Dendritic cell treated with granulocyte-macrophage colony-stimulating factor and Interleukin-4, amounts not matched to agents 40 ng/mL and 50 ng/mL, for 4 days (primary cell): ENCODE measurements at regions not wholly inside any gene's neighbourhood (a gene's known extent, or its start where the extent isn't known, plus 50 kb on each side); places are given as distances from the start of the nearest gene placed in this dataset.
"Not testable (repeated sequence)": the region's sequence is repeated elsewhere in the genome, so short reads cannot be mapped to it uniquely, and the experiment has no call there.

Experiments used
- H3K27ac Mint-ChIP-seq: one replicate; pipeline ENCODE4 v1.8.0; 2022; ENCODE audit warnings: mild to moderate bottlenecking, mixed read lengths
- H3K27me3 Mint-ChIP-seq: one replicate; pipeline ENCODE4 v1.8.0; 2022; ENCODE audit warnings: mild to moderate bottlenecking, mixed read lengths
- H3K36me3 Mint-ChIP-seq: one replicate; pipeline ENCODE4 v1.8.0; 2022; ENCODE audit warnings: low read depth, mixed read lengths
- H3K4me1 Mint-ChIP-seq: one replicate; pipeline ENCODE4 v1.8.0; 2022; ENCODE audit warnings: low read depth, mixed read lengths
- H3K4me3 Mint-ChIP-seq: one replicate; pipeline ENCODE4 v1.8.0; 2022; ENCODE audit warnings: mild to moderate bottlenecking, moderate library complexity, mixed read lengths
- H3K9me3 Mint-ChIP-seq: one replicate; pipeline ENCODE4 v1.8.0; 2022; ENCODE audit warnings: mixed read lengths
- intact Hi-C: fragments of 100-400 bp; cut with micrococcal nuclease; formaldehyde crosslinking; loops from one replicate; pipeline ENCODE4 v1.15.0; 2022

- H3K27me3 Mint-ChIP-seq: no peaks in the 10 kb centered on the region
- no peaks in the 10 kb centered on the region for H3K4me1 Mint-ChIP-seq
- peaks cover 23% of the 10 kb centered on the region for H3K9me3 Mint-ChIP-seq
- intact Hi-C loops: no loop called here
- no peak overlapping the region for H3K4me3 Mint-ChIP-seq
- no peaks in the 10 kb centered on the region for H3K36me3 Mint-ChIP-seq
- H3K27ac Mint-ChIP-seq: no peak overlapping the region
Measured at GRCh38 chr2:5195636-5196035, 496.5 kb upstream of the SOX11 start.

GRCh38 chr2:5203134-5203755 lies 488.9 kb upstream of the SOX11 start:
- Mint-ChIP-seq H3K9me3 (peaks cover 29% of the 10 kb centered on the region), H3K4me1 (no peaks in the 10 kb centered on the region), H3K27me3 (no peaks in the 10 kb centered on the region), H3K36me3 (no peaks in the 10 kb centered on the region), H3K4me3 (no peak overlapping the region), H3K27ac (no peak overlapping the region)
- intact Hi-C loops: no loop called here

- H3K4me1 Mint-ChIP-seq, H3K27ac Mint-ChIP-seq, intact Hi-C loops, H3K27me3 Mint-ChIP-seq, H3K4me3 Mint-ChIP-seq, H3K36me3 Mint-ChIP-seq: not testable (repeated sequence)
- H3K9me3 Mint-ChIP-seq: peaks cover 17% of the 10 kb centered on the region
Measured at GRCh38 chr2:5206742-5207141, 485.4 kb upstream of the SOX11 start.

GRCh38 chr2:5215989-5216607 lies 476.1 kb upstream of the SOX11 start:
- H3K9me3 Mint-ChIP-seq: peaks cover 8% of the 10 kb centered on the region
- no peak overlapping the region for H3K27ac Mint-ChIP-seq
- H3K36me3 Mint-ChIP-seq: no peaks in the 10 kb centered on the region
- no peaks in the 10 kb centered on the region for H3K27me3 Mint-ChIP-seq
- no peak overlapping the region for H3K4me3 Mint-ChIP-seq
- intact Hi-C loops: no loop called here
- no peaks in the 10 kb centered on the region for H3K4me1 Mint-ChIP-seq

- Mint-ChIP-seq H3K4me1 (no peaks in the 10 kb centered on the region), H3K9me3 (peaks cover 15% of the 10 kb centered on the region), H3K27me3 (no peaks in the 10 kb centered on the region), H3K27ac (no peak overlapping the region), H3K4me3 (no peak overlapping the region), H3K36me3 (no peaks in the 10 kb centered on the region)
- intact Hi-C loops: no loop called here
Measured at GRCh38 chr2:5227062-5227699, 465.0 kb upstream of the SOX11 start.

GRCh38 chr2:5229574-5229973 lies 462.6 kb upstream of the SOX11 start:
- Mint-ChIP-seq H3K27ac (no peak overlapping the region), H3K9me3 (peaks cover 15% of the 10 kb centered on the region), H3K4me3 (no peak overlapping the region), H3K27me3 (no peaks in the 10 kb centered on the region), H3K36me3 (no peaks in the 10 kb centered on the region), H3K4me1 (no peaks in the 10 kb centered on the region)
- intact Hi-C loops: no loop called here

GRCh38 chr2:5230444-5230843 lies 461.7 kb upstream of the SOX11 start:
- peaks cover 7% of the 10 kb centered on the region for H3K9me3 Mint-ChIP-seq
- no peak overlapping the region for H3K4me3 Mint-ChIP-seq

GRCh38 chr2:5230855-5231254 lies 461.3 kb upstream of the SOX11 start:
- Mint-ChIP-seq H3K9me3 (peaks cover 7% of the 10 kb centered on the region), H3K27ac (no peak overlapping the region), H3K36me3 (no peaks in the 10 kb centered on the region), H3K4me3 (no peak overlapping the region), H3K4me1 (no peaks in the 10 kb centered on the region), H3K27me3 (no peaks in the 10 kb centered on the region)
- intact Hi-C loops: no loop called here

More at GRCh38 chr2:5230444-5230843, 461.7 kb upstream of the SOX11 start:
- no peaks in the 10 kb centered on the region for H3K4me1 Mint-ChIP-seq
- H3K27ac Mint-ChIP-seq: no peak overlapping the region
- H3K27me3 Mint-ChIP-seq: no peaks in the 10 kb centered on the region
- no peaks in the 10 kb centered on the region for H3K36me3 Mint-ChIP-seq
- intact Hi-C loops: no loop called here

- peaks cover 7% of the 10 kb centered on the region for H3K9me3 Mint-ChIP-seq
- H3K4me1 Mint-ChIP-seq: no peaks in the 10 kb centered on the region
- intact Hi-C loops: no loop called here
- H3K27ac Mint-ChIP-seq: no peak overlapping the region
- H3K36me3 Mint-ChIP-seq: no peaks in the 10 kb centered on the region
- H3K27me3 Mint-ChIP-seq: no peaks in the 10 kb centered on the region
- no peak overlapping the region for H3K4me3 Mint-ChIP-seq
Measured at GRCh38 chr2:5231287-5231686, 460.9 kb upstream of the SOX11 start.

- intact Hi-C loops: no loop called here
- Mint-ChIP-seq H3K27ac (no peak overlapping the region), H3K9me3 (peaks cover 7% of the 10 kb centered on the region), H3K4me1 (no peaks in the 10 kb centered on the region), H3K27me3 (no peaks in the 10 kb centered on the region), H3K4me3 (no peak overlapping the region), H3K36me3 (no peaks in the 10 kb centered on the region)
Measured at GRCh38 chr2:5234563-5234962, 457.6 kb upstream of the SOX11 start.

GRCh38 chr2:5235701-5236100 lies 456.5 kb upstream of the SOX11 start:
- intact Hi-C loops: no loop called here
- H3K4me3 Mint-ChIP-seq: no peak overlapping the region
- H3K27ac Mint-ChIP-seq: no peak overlapping the region
- H3K27me3 Mint-ChIP-seq: no peaks in the 10 kb centered on the region
- no peaks in the 10 kb centered on the region for H3K4me1 Mint-ChIP-seq
- no peaks in the 10 kb centered on the region for H3K36me3 Mint-ChIP-seq
- H3K9me3 Mint-ChIP-seq: peaks cover 7% of the 10 kb centered on the region

- H3K4me3 Mint-ChIP-seq: no peak overlapping the region
- H3K27ac Mint-ChIP-seq: no peak overlapping the region
- peaks cover 7% of the 10 kb centered on the region for H3K9me3 Mint-ChIP-seq
- no peaks in the 10 kb centered on the region for H3K4me1 Mint-ChIP-seq
- no peaks in the 10 kb centered on the region for H3K36me3 Mint-ChIP-seq
- no peaks in the 10 kb centered on the region for H3K27me3 Mint-ChIP-seq
- intact Hi-C loops: no loop called here
Measured at GRCh38 chr2:5236249-5236648, 455.9 kb upstream of the SOX11 start.

- no peaks in the 10 kb centered on the region for H3K9me3 Mint-ChIP-seq
Measured at GRCh38 chr2:5242751-5243150, 449.4 kb upstream of the SOX11 start.

GRCh38 chr2:5250482-5250881 lies 441.7 kb upstream of the SOX11 start:
- intact Hi-C loops: no loop called here
- Mint-ChIP-seq H3K9me3 (peaks cover 25% of the 10 kb centered on the region), H3K4me1 (no peaks in the 10 kb centered on the region), H3K27ac (no peak overlapping the region), H3K27me3 (no peaks in the 10 kb centered on the region), H3K4me3 (no peak overlapping the region), H3K36me3 (no peaks in the 10 kb centered on the region)

More at GRCh38 chr2:5242751-5243150, 449.4 kb upstream of the SOX11 start:
- Mint-ChIP-seq H3K27ac (no peak overlapping the region), H3K4me3 (no peak overlapping the region), H3K4me1 (no peaks in the 10 kb centered on the region), H3K27me3 (no peaks in the 10 kb centered on the region), H3K36me3 (no peaks in the 10 kb centered on the region)
- intact Hi-C loops: no loop called here
